ENCODE measurements at regions not wholly inside any gene's neighbourhood (a gene's known extent, or its start where the extent isn't known, plus 50 kb on each side); places are given as distances from the start of the nearest gene placed in this dataset.

DNA sequence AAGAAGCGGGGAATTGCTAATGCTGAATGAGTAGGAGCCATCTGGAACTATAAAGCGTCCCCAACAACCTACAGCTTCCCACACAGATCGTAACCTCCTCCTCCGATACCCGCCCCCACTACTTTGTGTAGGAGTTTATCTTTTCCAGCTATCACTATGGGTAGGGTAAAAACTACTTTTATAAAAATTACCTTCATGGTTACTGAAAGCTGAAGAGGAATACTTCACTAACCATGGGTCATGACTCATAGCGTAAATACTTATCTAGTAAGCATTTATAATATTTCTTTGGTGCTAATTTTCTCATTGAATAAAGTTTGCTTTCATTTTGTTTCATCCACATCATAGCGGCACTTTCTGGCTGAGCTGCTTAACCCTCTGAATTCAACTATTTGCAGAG, 79.4 kb upstream of the TNIP3 start (continued):
- TF ChIP-seq BACH1 (IDR thresholded peaks at IDR 0.05; ENCODE audit: low read length) = no peak
- TF ChIP-seq, protein P1, sequence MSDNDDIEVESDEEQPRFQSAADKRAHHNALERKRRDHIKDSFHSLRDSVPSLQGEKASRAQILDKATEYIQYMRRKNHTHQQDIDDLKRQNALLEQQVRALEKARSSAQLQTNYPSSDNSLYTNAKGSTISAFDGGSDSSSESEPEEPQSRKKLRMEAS (IDR thresholded peaks at IDR 0.05) = no peak
